Lower lobe of right lung (tissue), 2 donors: ENCODE measurements at regions not wholly inside any gene's neighbourhood (a gene's known extent, or its start where the extent isn't known, plus 50 kb on each side); places are given as distances from the start of the nearest gene placed in this dataset.
A peak's percentile ranks its signal among the peaks of the same experiment; 100 is the strongest.
"Not testable (repeated sequence)": the region's sequence is repeated elsewhere in the genome, so short reads cannot be mapped to it uniquely, and the experiment has no call there.

ENCODE experiments used
- ATAC-seq, 2 donors: fragments of 200-7000 bp; cut with Tn5 transposase; one replicate each; pipeline ENCODE4 v1.9.1; 2020 to 2022; ENCODE audit warnings: mild to moderate bottlenecking in 2 of 2, moderate library complexity in 2 of 2
- DNase-seq: peaks from one replicate; pipeline ENCODE4 v3.0.0-alpha.2; 2020
- H3K27ac ChIP-seq: fragments of 200-600 bp; one replicate; pipeline ENCODE4 v1.8.0; 2022
- H3K27me3 ChIP-seq: fragments of 200-600 bp; one replicate; pipeline ENCODE4 v1.8.0; 2022; ENCODE audit warnings: low read depth
- H3K36me3 ChIP-seq: fragments of 200-600 bp; one replicate; pipeline ENCODE4 v1.8.0; 2022; ENCODE audit warnings: mild to moderate bottlenecking
- H3K4me1 ChIP-seq: fragments of 200-600 bp; one replicate; pipeline ENCODE4 v1.8.0; 2022
- H3K4me3 ChIP-seq: fragments of 200-600 bp; one replicate; pipeline ENCODE4 v1.8.0; 2022; ENCODE audit warnings: mild to moderate bottlenecking
- H3K9me3 ChIP-seq: fragments of 200-600 bp; one replicate; pipeline ENCODE4 v1.8.0; 2022
- CTCF ChIP-seq: fragments of 200-600 bp; IDR thresholded peaks from one replicate; pipeline ENCODE4 v1.8.0; 2022; ENCODE audit warnings: antibody characterized with exemption, mild to moderate bottlenecking
- intact Hi-C: fragments of 100-400 bp; cut with DNase I; formaldehyde crosslinking; loops from one replicate; pipeline ENCODE4 v1.11.0; 2022
- donor health status: DM: no; HTN: yes; CAD: no; lungs with severe emphysema.

- TF ChIP-seq CTCF = no peak
- intact Hi-C loops = no loop called here
- Histone ChIP-seq H3K36me3 (no peaks in the 10 kb centered on the region), H3K27me3 (no peaks in the 10 kb centered on the region), H3K9me3 (no peaks in the 10 kb centered on the region), H3K4me1 (no peaks in the 10 kb centered on the region), H3K27ac (no peak overlapping the region), H3K4me3 (no peak overlapping the region)
- ATAC-seq = no peak
- no peak for DNase-seq
Measured at GRCh38 chr10:63683686-63684085, 162.5 kb downstream of the REEP3 start.

DNA sequence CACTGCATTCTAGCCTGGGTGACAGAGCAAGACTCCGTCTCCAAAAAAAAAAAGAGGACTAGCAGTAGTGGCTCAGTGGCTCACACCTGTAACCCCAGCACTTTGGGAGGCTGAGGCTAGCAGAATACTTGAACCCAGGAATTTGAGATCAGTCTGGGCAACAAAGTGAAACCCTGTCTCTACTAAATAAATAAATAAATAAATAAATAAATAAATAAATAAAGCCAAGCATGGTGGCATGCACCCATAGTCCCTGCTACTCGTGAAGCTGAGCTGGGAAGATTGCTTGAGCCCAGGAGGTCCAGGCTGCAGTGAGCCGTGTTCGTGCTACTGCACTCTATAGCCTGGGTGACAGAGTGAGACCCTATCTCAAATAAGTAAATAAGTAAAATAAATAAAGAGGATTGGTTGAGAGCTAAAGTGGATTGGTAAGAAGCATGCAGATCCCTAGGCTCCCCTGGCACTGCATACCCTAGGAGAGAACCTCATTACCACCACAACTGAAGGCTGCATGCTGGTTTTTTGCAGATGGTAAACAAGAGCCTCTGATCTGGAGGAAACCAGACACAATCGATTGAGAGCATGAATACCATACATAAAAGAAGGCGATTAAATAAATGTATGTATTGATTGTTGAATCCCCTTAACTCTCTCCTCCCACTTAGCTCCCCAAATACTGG is 163.2 kb downstream of the REEP3 start:
- Histone ChIP-seq H3K36me3 (no peaks in the 10 kb centered on the region), H3K4me3 (no peak overlapping the region), H3K27me3 (no peaks in the 10 kb centered on the region), H3K4me1 (no peaks in the 10 kb centered on the region), H3K27ac (no peak overlapping the region), H3K9me3 (no peaks in the 10 kb centered on the region)
- no peak for DNase-seq
- no peak for TF ChIP-seq CTCF
- ATAC-seq = no peak
- intact Hi-C loops = no loop called here

DNA sequence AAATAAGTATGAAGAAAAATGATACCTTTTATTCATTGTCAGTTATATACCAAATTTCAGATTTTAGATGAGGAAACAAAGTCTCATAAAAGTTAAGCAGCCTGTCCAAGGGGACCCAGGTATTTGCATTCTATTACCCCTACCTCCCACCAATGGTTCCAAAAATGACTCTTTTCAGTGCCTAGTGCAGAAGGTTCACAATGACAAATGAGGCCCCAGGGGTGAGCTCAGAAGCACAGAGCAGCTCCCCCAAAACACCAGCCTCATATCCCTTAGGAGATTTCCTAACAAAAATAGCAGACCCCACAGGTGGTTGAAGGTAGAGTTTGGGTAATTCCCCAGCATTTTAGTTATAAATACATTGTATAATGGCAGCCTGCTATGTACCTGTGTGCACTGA is 168.6 kb downstream of the REEP3 start:
- H3K4me1 ChIP-seq = peaks cover 10% of the 10 kb centered on the region
- DNase-seq = no peak
- H3K9me3 ChIP-seq = no peaks in the 10 kb centered on the region
- ATAC-seq = no peak
- TF ChIP-seq CTCF = no peak
- no peaks in the 10 kb centered on the region for H3K27me3 ChIP-seq
- intact Hi-C loops = no loop called here
- no peaks in the 10 kb centered on the region for H3K36me3 ChIP-seq
- no peak overlapping the region for H3K27ac ChIP-seq
- no peak overlapping the region for H3K4me3 ChIP-seq

- intact Hi-C loops = no loop called here
- H3K27ac ChIP-seq = peak overlapping the region; percentile 19
- H3K27me3 ChIP-seq = no peaks in the 10 kb centered on the region
- peak; percentile 39 to 57 for ATAC-seq
- no peak overlapping the region for H3K4me3 ChIP-seq
- DNase-seq = no peak
- H3K36me3 ChIP-seq = no peaks in the 10 kb centered on the region
- TF ChIP-seq CTCF = no peak
- H3K4me1 ChIP-seq = peaks cover 10% of the 10 kb centered on the region
- no peaks in the 10 kb centered on the region for H3K9me3 ChIP-seq
Measured at GRCh38 chr10:63692220-63692896, 171.2 kb downstream of the REEP3 start.

DNA sequence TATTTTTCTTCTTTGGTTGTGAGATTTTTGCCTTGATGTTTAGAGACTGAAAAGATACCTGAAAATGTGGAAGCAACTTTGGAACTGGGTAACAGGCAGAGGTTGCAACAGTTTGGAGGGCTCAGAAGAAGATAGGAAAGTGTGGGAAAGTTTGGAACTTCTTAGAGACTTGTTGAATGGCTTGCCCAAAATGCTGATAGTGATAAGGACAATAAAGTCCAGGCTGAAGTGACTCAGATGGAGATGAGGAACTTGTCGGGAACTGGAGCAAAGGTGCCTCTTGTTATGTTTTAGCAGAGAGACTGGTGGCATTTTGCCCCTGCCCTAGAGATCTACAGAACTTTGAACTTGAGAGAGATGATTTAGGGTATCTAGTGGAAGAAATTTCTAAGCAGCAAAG is 171.8 kb downstream of the REEP3 start:
- intact Hi-C loops, ATAC-seq, H3K9me3 ChIP-seq, H3K4me3 ChIP-seq, H3K27me3 ChIP-seq, H3K36me3 ChIP-seq, DNase-seq: not testable (repeated sequence)
- Histone ChIP-seq H3K27ac (peak overlapping the region; percentile 19), H3K4me1 (peaks cover 10% of the 10 kb centered on the region)

- Histone ChIP-seq H3K27me3 (no peaks in the 10 kb centered on the region), H3K4me1 (peaks cover 38% of the 10 kb centered on the region), H3K4me3 (no peak overlapping the region), H3K27ac (no peak overlapping the region), H3K9me3 (no peaks in the 10 kb centered on the region), H3K36me3 (no peaks in the 10 kb centered on the region)
- intact Hi-C loops = no loop called here
- ATAC-seq (no peak), DNase-seq (no peak)
- no peak for TF ChIP-seq CTCF
Measured at GRCh38 chr10:63696205-63696604, 175.0 kb downstream of the REEP3 start.
